Adrenal gland (tissue), 9 donors: ENCODE measurements at regions not wholly inside any gene's neighbourhood (a gene's known extent, or its start where the extent isn't known, plus 50 kb on each side); places are given as distances from the start of the nearest gene placed in this dataset.

Experiments used
- DNase-seq, 7 donors: peaks; one replicate each; pipeline ENCODE4 v3.0.0-alpha.2; 2019 to 2020
- H3K27ac ChIP-seq, 5 donors: fragments of 200-600 bp; sonication (generic) in 4 of 5; 1 replicate in 3 of 5; 2 replicates in 2 of 5; pipeline versions ENCODE4 v1.5.1 to v1.8.0; 2016 to 2020; ENCODE audit warnings: mild to moderate bottlenecking in 1 of 5
- H3K27me3 ChIP-seq: fragments of 200-600 bp; 2 replicates; pipeline ENCODE4 v1.8.0; 2021
- H3K36me3 ChIP-seq, 2 donors: fragments of 200-600 bp; replicated peaks in 1 of 2; 1 replicate in 1 of 2; 2 replicates in 1 of 2; pipeline versions ENCODE4 v1.5.1 to v1.8.0; 2018 to 2022
- H3K4me1 ChIP-seq, 2 donors: fragments of 200-600 bp; replicated peaks in 1 of 2; 1 replicate in 1 of 2; 2 replicates in 1 of 2; pipeline versions ENCODE4 v1.5.1 to v1.8.0; 2018 to 2021
- H3K4me3 ChIP-seq, 4 donors: fragments of 200-600 bp; sonication (generic) in 3 of 4; one replicate each; pipeline ENCODE4 v1.5.1; 2016 to 2018
- H3K9me3 ChIP-seq, 3 donors: fragments of 200-600 bp; sonication (generic) in 1 of 3; replicated peaks in 1 of 3; 1 replicate in 2 of 3; 2 replicates in 1 of 3; pipeline versions ENCODE4 v1.5.1 to v1.8.0; 2016 to 2021
- CTCF ChIP-seq, 6 experiments: fragments of 450-650 bp in 4 of 6; fragments of 200-600 bp in 2 of 6; sonication (generic) in 1 of 6; IDR thresholded peaks; 1 replicate in 5 of 6; 2 replicates in 1 of 6; pipeline versions ENCODE4 v1.5.1 to v1.8.0; 2016 to 2021; ENCODE audit warnings: antibody characterized with exemption in 6 of 6, mild to moderate bottlenecking in 2 of 6, moderate library complexity in 1 of 6
- POLR2A ChIP-seq, 2 donors: fragments of 450-650 bp; IDR thresholded peaks; one replicate each; pipeline ENCODE4 v1.6.1; 2017; ENCODE audit warnings: antibody characterized with exemption in 2 of 2, mild to moderate bottlenecking in 2 of 2, moderate library complexity in 1 of 2
- WGBS, 4 donors: extraction: QIAGEN DNeasy Blood & Tissue Kit in 2 of 4; methylation state at CpG; one replicate each; pipeline versions ENCODE4 v1.1.5 to v1.1.7; 2013 to 2017; 5-methylcytosine and 5-hydroxymethylcytosine counted together
- intact Hi-C, 2 donors: fragments of 100-400 bp; cut with DNase I; formaldehyde crosslinking; loops; one replicate each; pipeline versions ENCODE4 v1.14.1 to v1.15.0; 2022 to 2023
- donor health status: healthy with polysubstance abuse.
- donor health status: Bipolar disorder and iron deficiency.
- donor health status: DM: yes; HTN: yes; CAD: no.
- donor health status: DM: no; HTN: no; CAD: no.
- donor health status: DM: no; HTN: no; CAD: no.

GRCh38 chr1:190739926-190740325 is 262.3 kb upstream of the BRINP3 start:
- H3K4me1 ChIP-seq: no peaks in the 10 kb centered on the region

GRCh38 chr1:190747704-190748103 is 270.0 kb upstream of the BRINP3 start:
- intact Hi-C loops: no loop called here
- Histone ChIP-seq H3K36me3 (no peaks in the 10 kb centered on the region), H3K9me3 (no peaks in the 10 kb centered on the region), H3K27me3 (no peaks in the 10 kb centered on the region), H3K27ac (no peak overlapping the region), H3K4me1 (no peaks in the 10 kb centered on the region), H3K4me3 (no peak overlapping the region)
- DNase-seq: no peak
- no peak for TF ChIP-seq CTCF (IDR thresholded peaks at IDR 0.05)
- no peak for TF ChIP-seq POLR2A (IDR thresholded peaks at IDR 0.05)

More at GRCh38 chr1:190739926-190740325, 262.3 kb upstream of the BRINP3 start:
- intact Hi-C loops: no loop called here
- no peaks in the 10 kb centered on the region for H3K27me3 ChIP-seq
- DNase-seq: no peak
- no peaks in the 10 kb centered on the region for H3K36me3 ChIP-seq
- H3K4me3 ChIP-seq: no peak overlapping the region
- TF ChIP-seq POLR2A (IDR thresholded peaks at IDR 0.05): no peak
- no peak for TF ChIP-seq CTCF (IDR thresholded peaks at IDR 0.05)
- 30 to 46% (median 36%) methylated on average over 2 of the region's 2 CpGs for WGBS, 4 donors
- H3K9me3 ChIP-seq: no peaks in the 10 kb centered on the region
- no peak overlapping the region for H3K27ac ChIP-seq

GRCh38 chr1:190752131-190752530 is 274.5 kb upstream of the BRINP3 start:
- no peak overlapping the region for H3K4me3 ChIP-seq
- no peaks in the 10 kb centered on the region for H3K9me3 ChIP-seq
- no peaks in the 10 kb centered on the region for H3K27me3 ChIP-seq
- intact Hi-C loops: no loop called here
- no peak for DNase-seq
- H3K27ac ChIP-seq: no peak overlapping the region
- H3K36me3 ChIP-seq: no peaks in the 10 kb centered on the region
- WGBS, 4 donors: 69 to 87% (median 75%) methylated on average over 2 of the region's 2 CpGs
- no peaks in the 10 kb centered on the region for H3K4me1 ChIP-seq
- TF ChIP-seq POLR2A (IDR thresholded peaks at IDR 0.05): no peak
- TF ChIP-seq CTCF (IDR thresholded peaks at IDR 0.05): no peak

DNA sequence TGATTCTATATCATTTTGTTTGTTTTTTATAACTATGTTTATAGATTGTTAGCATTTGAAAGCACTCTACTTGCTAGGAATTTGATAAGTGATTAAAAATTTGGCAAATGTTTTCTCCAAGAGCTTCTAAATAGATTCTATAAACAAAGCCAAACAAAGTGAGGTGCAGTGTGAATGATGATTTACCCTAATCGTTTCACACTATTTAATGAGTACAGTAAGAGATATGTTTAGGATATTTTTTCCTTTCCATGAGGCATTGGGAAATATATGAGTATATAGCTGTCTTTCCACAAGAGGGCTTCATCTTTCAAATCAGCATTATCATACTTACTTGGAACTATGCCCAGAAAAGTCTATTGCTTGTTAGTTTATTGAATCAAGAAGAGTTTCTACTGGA is 277.0 kb upstream of the BRINP3 start:
- no peaks in the 10 kb centered on the region for H3K27me3 ChIP-seq
- 3 to 15% (median 9%) methylated on average over 1 of the region's 1 CpG for WGBS, 4 donors

More for the DNA sequence above, 277.0 kb upstream of the BRINP3 start:
- intact Hi-C loops: no loop called here
- Histone ChIP-seq H3K36me3 (no peaks in the 10 kb centered on the region), H3K27ac (no peak overlapping the region), H3K4me3 (no peak overlapping the region), H3K4me1 (no peaks in the 10 kb centered on the region), H3K9me3 (no peaks in the 10 kb centered on the region)
- DNase-seq: no peak
- TF ChIP-seq POLR2A (IDR thresholded peaks at IDR 0.05): no peak
- no peak for TF ChIP-seq CTCF (IDR thresholded peaks at IDR 0.05)
